NCI-H510A (cell line): ENCODE measurements at regions not wholly inside any gene's neighbourhood (a gene's known extent, or its start where the extent isn't known, plus 50 kb on each side); places are given as distances from the start of the nearest gene placed in this dataset.

Experiments used
- DNase-seq: peaks from one replicate; lab custom pipeline; 2025; lab: John Stamatoyannopoulos, UW

GRCh38 chr9:89883401-89884341, 278.9 kb downstream of the GADD45G start:
- no peak for DNase-seq

GRCh38 chr9:89884356-89885083, 279.7 kb downstream of the GADD45G start:
- DNase-seq, result no peak

- no peak for DNase-seq
These were observed 280.3 kb downstream of the GADD45G start for GRCh38 chr9:89885156-89885555.

GRCh38 chr9:89886281-89886700, 281.5 kb downstream of the GADD45G start:
- DNase-seq, result peak; percentile 21

- peak; percentile 22 for DNase-seq
These were observed 282.5 kb downstream of the GADD45G start for GRCh38 chr9:89887286-89887685.

- DNase-seq, result no peak
These were observed 283.4 kb downstream of the GADD45G start for GRCh38 chr9:89888233-89888632.

GRCh38 chr9:89888677-89889076, 283.9 kb downstream of the GADD45G start:
- DNase-seq, result no peak

GRCh38 chr9:89889865-89890264, 285.1 kb downstream of the GADD45G start:
- DNase-seq, result no peak

- no peak for DNase-seq
These were observed 285.6 kb downstream of the GADD45G start for GRCh38 chr9:89890326-89890980.

GRCh38 chr9:89891221-89891590, 286.4 kb downstream of the GADD45G start:
- DNase-seq, result no peak

GRCh38 chr9:89891591-89892304, 286.9 kb downstream of the GADD45G start:
- DNase-seq, result no peak

GRCh38 chr9:89892920-89893319, 288.1 kb downstream of the GADD45G start:
- no peak for DNase-seq

- DNase-seq, result no peak
These were observed 289.1 kb downstream of the GADD45G start for GRCh38 chr9:89893886-89894285.

GRCh38 chr9:89896806-89897340, 292.1 kb downstream of the GADD45G start:
- peak; percentile 56 for DNase-seq

- no peak for DNase-seq
These were observed 294.8 kb downstream of the GADD45G start for GRCh38 chr9:89899573-89899972.

GRCh38 chr9:89901920-89902319, 297.1 kb downstream of the GADD45G start:
- no peak for DNase-seq

GRCh38 chr9:89902450-89903140, 297.8 kb downstream of the GADD45G start:
- DNase-seq, result no peak

GRCh38 chr9:89903141-89903475, 298.3 kb downstream of the GADD45G start:
- no peak for DNase-seq

GRCh38 chr9:89905606-89906338, 301.0 kb downstream of the GADD45G start:
- no peak for DNase-seq
